Heart left ventricle (tissue), 16 donors: ENCODE measurements at regions not wholly inside any gene's neighbourhood (a gene's known extent, or its start where the extent isn't known, plus 50 kb on each side); places are given as distances from the start of the nearest gene placed in this dataset.

Source experiments
- ATAC-seq, 4 donors: fragments of 200-7000 bp; cut with Tn5 transposase; one replicate each; pipeline ENCODE4 v1.9.1; 2020 to 2022; ENCODE audit warnings: moderate library complexity in 4 of 4, mild to moderate bottlenecking in 3 of 4, moderate number of reproducible peaks in 1 of 4
- DNase-seq, 5 donors: peaks; one replicate each; pipeline ENCODE4 v3.0.0-alpha.2; 2020
- H3K27ac ChIP-seq, 12 donors: fragments of 200-600 bp; sonication (generic) in 4 of 12; one replicate each; pipeline versions ENCODE4 v1.5.0 to v1.8.0; 2016 to 2022; ENCODE audit warnings: mild to moderate bottlenecking in 2 of 12
- H3K27me3 ChIP-seq, 9 donors: fragments of 200-600 bp; sonication (generic) in 2 of 9; one replicate each; pipeline versions ENCODE4 v1.5.1 to v1.8.0; 2016 to 2022; ENCODE audit warnings: mild to moderate bottlenecking in 3 of 9
- H3K36me3 ChIP-seq, 9 donors: fragments of 200-600 bp; sonication (generic) in 2 of 9; one replicate each; pipeline versions ENCODE4 v1.5.0 to v1.8.0; 2018 to 2022; ENCODE audit warnings: mild to moderate bottlenecking in 2 of 9
- H3K4me1 ChIP-seq, 12 donors: fragments of 200-600 bp; sonication (generic) in 4 of 12; one replicate each; pipeline versions ENCODE4 v1.5.0 to v1.8.0; 2016 to 2022; ENCODE audit warnings: mild to moderate bottlenecking in 3 of 12
- H3K4me3 ChIP-seq, 12 donors: fragments of 200-600 bp; sonication (generic) in 4 of 12; one replicate each; pipeline versions ENCODE4 v1.5.0 to v1.8.0; 2017 to 2022; ENCODE audit warnings: mild to moderate bottlenecking in 9 of 12, moderate library complexity in 4 of 12
- H3K9me3 ChIP-seq, 12 donors: fragments of 200-600 bp; sonication (generic) in 4 of 12; one replicate each; pipeline versions ENCODE4 v1.5.0 to v1.8.0; 2016 to 2022; ENCODE audit warnings: mild to moderate bottlenecking in 1 of 12
- POLR2A ChIP-seq, 2 donors: fragments of 450-650 bp; IDR thresholded peaks; one replicate each; pipeline ENCODE4 v1.6.1; 2017; ENCODE audit warnings: antibody characterized with exemption in 2 of 2, mild to moderate bottlenecking in 2 of 2, moderate library complexity in 2 of 2
- WGBS, 4 donors: extraction: QIAGEN DNeasy Blood & Tissue Kit in 2 of 4; methylation state at CpG; one replicate each; pipeline versions ENCODE4 v1.1.5 to v1.1.7; 2013 to 2018; 5-methylcytosine and 5-hydroxymethylcytosine counted together
- intact Hi-C, 10 donors: fragments of 100-400 bp; cut with DNase I; formaldehyde crosslinking; loops; one replicate each; pipeline versions ENCODE4 v1.11.1 to v1.14.2; 2022
- TF ChIP-seq, protein P1 (sequence below), 12 donors: fragments of 200-600 bp; sonication (generic) in 4 of 12; IDR thresholded peaks; one replicate each; pipeline versions ENCODE4 v1.5.0 to v1.8.0; 2018 to 2022; ENCODE audit warnings: antibody characterized with exemption in 12 of 12, mild to moderate bottlenecking in 5 of 12
- donor health status: ischemic (EF 13 %, LVEDD 7.1; RV severe dilation, severe dysfunction).
- donor health status: healthy with polysubstance abuse.
- donor health status: DM: no; HTN: yes; CAD: no.
- donor health status: DM: no; HTN: no; CAD: no.
- donor health status: ischemic (EF 25% LVEDD 6.9; RV normal size, moderate dysfunction).
- donor health status: ischemic (EF 25% LVEDD 5.7; RV mildly dilated, moderate dysfunction).
- donor health status: healthy.
- donor health status: DM: yes; HTN: yes; CAD: no.
- donor health status: ischemic (EF 35%, LVEDD 5.7; RV mildly dilated, moderate dysfunction).
- donor health status: nonischemic (EF 11% LVEDD 7.7; RV severe dilation, severe dysfunction).
- donor health status: DM: yes; HTN: yes; CAD: no.
- donor health status: PGD.
- donor health status: ischemic (EF 29% LVEDD 5.4; RV normal size, mild dysfunction).
- donor health status: nonischemic (EF 23%, LVEDD 6.1; RV moderate dilation, normal function).

DNA sequence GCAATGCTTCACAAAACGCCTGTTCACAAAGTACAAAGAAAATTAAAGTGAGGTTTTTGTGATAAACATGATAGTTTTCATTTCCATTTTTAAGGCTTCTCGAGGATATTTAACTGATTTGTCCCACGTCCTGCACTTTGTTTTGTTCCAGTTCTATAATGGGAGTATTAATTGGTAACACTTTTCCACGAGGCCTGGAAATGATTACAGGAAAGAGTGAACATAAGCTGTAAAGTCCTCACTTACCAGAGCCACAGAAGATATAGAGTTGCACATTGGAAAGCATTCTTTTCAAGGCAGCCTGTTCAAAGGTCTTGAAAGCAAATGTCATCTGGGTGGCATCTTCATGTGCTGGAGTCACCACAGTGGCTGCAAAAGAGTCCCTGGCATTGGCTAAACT is 1236.6 kb downstream of the BCL11B start:
- Histone ChIP-seq H3K4me1 (no peaks in the 10 kb centered on the region), H3K36me3 (no peaks in the 10 kb centered on the region), H3K27ac (no peak overlapping the region), H3K4me3 (no peak overlapping the region), H3K9me3 (peaks cover 0 to 12% (median 3%) of the 10 kb centered on the region in 12 donors), H3K27me3 (no peaks in the 10 kb centered on the region)
- 59 to 65% (median 61%) methylated on average over 4 of the region's 4 CpGs for WGBS, 4 donors
- TF ChIP-seq POLR2A (IDR thresholded peaks at IDR 0.05) = no peak
- TF ChIP-seq, protein P1, sequence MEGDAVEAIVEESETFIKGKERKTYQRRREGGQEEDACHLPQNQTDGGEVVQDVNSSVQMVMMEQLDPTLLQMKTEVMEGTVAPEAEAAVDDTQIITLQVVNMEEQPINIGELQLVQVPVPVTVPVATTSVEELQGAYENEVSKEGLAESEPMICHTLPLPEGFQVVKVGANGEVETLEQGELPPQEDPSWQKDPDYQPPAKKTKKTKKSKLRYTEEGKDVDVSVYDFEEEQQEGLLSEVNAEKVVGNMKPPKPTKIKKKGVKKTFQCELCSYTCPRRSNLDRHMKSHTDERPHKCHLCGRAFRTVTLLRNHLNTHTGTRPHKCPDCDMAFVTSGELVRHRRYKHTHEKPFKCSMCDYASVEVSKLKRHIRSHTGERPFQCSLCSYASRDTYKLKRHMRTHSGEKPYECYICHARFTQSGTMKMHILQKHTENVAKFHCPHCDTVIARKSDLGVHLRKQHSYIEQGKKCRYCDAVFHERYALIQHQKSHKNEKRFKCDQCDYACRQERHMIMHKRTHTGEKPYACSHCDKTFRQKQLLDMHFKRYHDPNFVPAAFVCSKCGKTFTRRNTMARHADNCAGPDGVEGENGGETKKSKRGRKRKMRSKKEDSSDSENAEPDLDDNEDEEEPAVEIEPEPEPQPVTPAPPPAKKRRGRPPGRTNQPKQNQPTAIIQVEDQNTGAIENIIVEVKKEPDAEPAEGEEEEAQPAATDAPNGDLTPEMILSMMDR (IDR thresholded peaks at IDR 0.05) = no peak
- DNase-seq = no peak
- ATAC-seq = no peak
- intact Hi-C loops = no loop called here

- peaks cover 0 to 6% (median 0%) of the 10 kb centered on the region in 12 donors for H3K9me3 ChIP-seq
- no peaks in the 10 kb centered on the region for H3K36me3 ChIP-seq
- TF ChIP-seq, protein P1 (IDR thresholded peaks at IDR 0.05) = no peak
- TF ChIP-seq POLR2A (IDR thresholded peaks at IDR 0.05) = no peak
- no peak for ATAC-seq
- H3K4me1 ChIP-seq = no peaks in the 10 kb centered on the region
- H3K4me3 ChIP-seq = no peak overlapping the region
- no peak for DNase-seq
- intact Hi-C loops = no loop called here
- H3K27me3 ChIP-seq = no peaks in the 10 kb centered on the region
- no peak overlapping the region for H3K27ac ChIP-seq
- 71 to 80% (median 76%) methylated on average over 7 of the region's 7 CpGs for WGBS, 4 donors
Measured at GRCh38 chr14:98037831-98038230, 1234.2 kb downstream of the BCL11B start.

DNA sequence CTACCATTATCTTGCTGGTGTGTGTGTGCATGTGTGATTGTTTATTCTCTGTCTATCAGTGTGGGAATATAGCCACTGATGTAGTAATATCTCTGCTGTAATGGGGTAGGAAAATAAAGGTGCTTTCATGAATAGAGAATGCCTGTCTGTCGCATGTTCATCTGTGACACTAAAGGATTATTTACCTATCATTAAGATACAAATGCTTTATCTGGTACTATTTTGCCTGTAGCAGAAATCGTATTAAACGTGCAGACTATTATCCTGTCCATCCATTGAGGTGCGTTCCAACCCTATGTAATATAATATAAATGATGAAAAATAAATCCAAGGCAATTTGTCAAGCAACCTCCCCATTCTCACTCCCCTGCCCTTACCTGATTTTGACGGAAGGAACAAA is 1215.1 kb downstream of the BCL11B start:
- TF ChIP-seq, protein P1 (IDR thresholded peaks at IDR 0.05) = no peak
- TF ChIP-seq POLR2A (IDR thresholded peaks at IDR 0.05) = no peak
- intact Hi-C loops = no loop called here
- DNase-seq = no peak
- H3K27me3 ChIP-seq = no peaks in the 10 kb centered on the region
- H3K4me1 ChIP-seq = no peaks in the 10 kb centered on the region
- WGBS, 4 donors = 80 to 86% (median 84%) methylated on average over 5 of the region's 5 CpGs
- no peak overlapping the region for H3K4me3 ChIP-seq
- H3K27ac ChIP-seq = no peak overlapping the region
- no peak for ATAC-seq
- no peaks in the 10 kb centered on the region for H3K9me3 ChIP-seq
- H3K36me3 ChIP-seq = no peaks in the 10 kb centered on the region

- Histone ChIP-seq H3K36me3 (no peaks in the 10 kb centered on the region), H3K4me3 (no peak overlapping the region), H3K9me3 (no peaks in the 10 kb centered on the region), H3K4me1 (no peaks in the 10 kb centered on the region), H3K27me3 (no peaks in the 10 kb centered on the region), H3K27ac (no peak overlapping the region)
- no peak for ATAC-seq
- no peak for DNase-seq
- TF ChIP-seq, protein P1 (IDR thresholded peaks at IDR 0.05) = no peak
- TF ChIP-seq POLR2A (IDR thresholded peaks at IDR 0.05) = no peak
- intact Hi-C loops = no loop called here
- WGBS, 4 donors = 54 to 69% (median 65%) methylated on average over 5 of the region's 5 CpGs
Measured at GRCh38 chr14:98059106-98059505, 1212.9 kb downstream of the BCL11B start.
